ENCODE measurements at regions not wholly inside any gene's neighbourhood (a gene's known extent, or its start where the extent isn't known, plus 50 kb on each side); places are given as distances from the start of the nearest gene placed in this dataset.
"Not testable (repeated sequence)": the region's sequence is repeated elsewhere in the genome, so short reads cannot be mapped to it uniquely, and the experiment has no call there.

DNA sequence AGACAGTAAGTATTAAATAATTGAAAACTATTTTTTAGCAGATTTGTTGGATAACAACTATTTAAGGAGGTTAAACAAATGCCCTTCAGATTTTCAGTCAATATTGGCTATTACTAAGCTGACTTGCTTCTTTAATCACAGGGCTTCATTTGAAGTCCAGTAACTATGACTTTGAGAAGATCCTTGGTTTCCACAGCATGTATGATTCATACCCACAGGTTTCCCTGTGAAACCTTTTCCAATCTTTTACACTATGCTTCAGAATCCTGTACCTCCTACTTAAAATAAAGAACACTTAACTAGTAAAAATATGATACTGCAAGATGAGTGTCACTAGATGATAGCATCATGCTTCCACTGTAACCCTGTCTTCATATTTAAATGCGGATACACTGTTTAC, 211.9 kb downstream of the SPATA31A1 start:
- DNase-seq = not testable (repeated sequence)

GRCh38 chr9:39568900-39569299, 213.4 kb downstream of the SPATA31A1 start:
- not testable (repeated sequence) for DNase-seq

- not testable (repeated sequence) for DNase-seq
These were observed 217.9 kb downstream of the SPATA31A1 start for GRCh38 chr9:39573024-39574022.

DNA sequence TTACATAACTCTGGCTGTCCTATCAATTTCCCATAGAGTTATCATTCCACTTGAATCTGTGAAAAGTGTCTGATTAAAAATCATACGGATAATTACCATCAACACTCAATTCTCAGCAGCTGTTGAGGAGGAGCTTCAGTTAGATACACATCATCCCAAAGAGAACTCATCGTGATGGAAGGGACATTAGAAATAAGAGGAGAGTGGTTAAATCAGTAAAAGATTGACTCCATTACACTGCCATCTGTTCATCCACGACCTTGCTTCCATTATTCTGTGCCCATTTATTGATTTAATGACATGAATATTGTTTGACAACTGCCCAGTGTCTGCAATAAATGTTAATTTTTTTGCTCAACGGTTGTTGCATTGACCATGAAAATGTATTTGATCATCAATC, 223.5 kb downstream of the SPATA31A1 start:
- not testable (repeated sequence) for DNase-seq

- DNase-seq = not testable (repeated sequence)
These were observed 225.8 kb downstream of the SPATA31A1 start for GRCh38 chr9:39581296-39581695.

- not testable (repeated sequence) for DNase-seq
These were observed 227.4 kb downstream of the SPATA31A1 start for GRCh38 chr9:39582677-39583412.

- DNase-seq = not testable (repeated sequence)
These were observed 227.9 kb downstream of the SPATA31A1 start for GRCh38 chr9:39583413-39583747.

DNA sequence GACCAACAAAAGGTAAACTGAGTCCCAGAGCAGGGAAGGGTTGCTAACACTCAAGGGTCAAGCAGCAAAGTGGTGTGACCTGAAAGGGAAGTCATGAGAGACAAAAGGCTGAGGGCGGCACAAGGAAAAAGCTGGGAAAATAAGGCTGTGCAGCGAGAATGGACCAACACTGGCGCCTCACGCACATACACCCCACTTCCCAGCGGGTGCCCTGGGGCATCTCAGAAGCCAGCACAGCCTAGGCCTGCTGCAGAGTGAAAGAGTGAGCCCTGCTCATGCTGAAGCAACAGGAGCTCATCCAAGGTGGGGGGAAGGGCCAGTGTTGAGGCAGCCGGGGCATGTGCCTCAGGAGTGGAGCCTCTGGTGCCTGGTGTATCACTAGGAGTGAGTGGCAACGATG, 229.8 kb downstream of the SPATA31A1 start:
- DNase-seq = not testable (repeated sequence)

DNA sequence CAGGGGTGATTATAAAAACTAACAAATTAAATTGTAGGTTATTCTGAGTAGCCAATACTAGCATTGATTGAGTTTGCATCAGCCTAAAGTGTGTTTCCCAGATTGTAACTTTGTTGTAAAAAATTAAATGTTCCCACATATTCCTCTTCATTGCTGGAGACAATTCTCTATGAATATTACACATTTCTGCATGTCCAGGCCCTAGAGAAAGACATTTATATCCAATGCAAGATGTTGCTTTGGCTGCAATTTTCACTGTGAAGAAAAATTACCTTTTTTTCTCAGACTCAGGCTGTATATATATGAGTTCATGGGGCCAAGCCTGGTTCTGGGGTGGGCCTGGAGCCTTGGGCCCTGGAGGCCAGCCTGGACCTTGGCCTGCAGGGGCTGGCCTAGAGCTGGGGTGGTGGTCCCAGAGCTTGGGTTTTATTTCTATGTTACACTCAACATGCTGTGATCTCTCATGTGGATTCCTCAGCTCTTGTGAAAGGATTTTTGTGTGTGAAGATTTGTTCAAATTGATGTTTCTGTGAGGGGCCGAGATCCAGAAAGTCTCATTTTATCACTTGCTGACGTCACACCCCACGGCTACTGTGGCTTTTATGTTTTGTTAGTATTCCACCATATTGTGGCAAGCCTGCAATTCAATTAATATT, 232.5 kb downstream of the SPATA31A1 start:
- no peak for DNase-seq

GRCh38 chr9:39588500-39589137, 233.2 kb downstream of the SPATA31A1 start:
- DNase-seq = no peak

DNA sequence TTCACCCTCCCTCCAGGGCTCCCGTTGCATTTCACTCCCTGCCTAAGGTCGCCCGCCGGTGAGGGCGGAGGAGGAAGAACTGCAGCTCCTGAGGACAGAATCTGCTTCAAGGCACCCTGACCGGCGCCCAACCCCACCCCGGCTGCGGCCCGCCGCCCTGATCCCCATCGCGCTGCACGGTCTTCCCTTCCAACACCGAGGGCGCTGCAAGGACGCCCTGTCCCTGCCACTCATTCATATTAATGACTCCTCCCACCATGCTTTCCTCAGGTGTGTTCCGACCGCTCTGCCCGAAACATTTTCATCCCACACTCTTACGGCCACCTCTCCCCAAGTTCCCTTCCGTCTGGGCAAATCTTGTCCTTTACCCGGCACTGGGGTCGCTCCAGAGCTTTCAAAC, 248.6 kb downstream of the SPATA31A1 start:
- DNase-seq = not testable (repeated sequence)

DNA sequence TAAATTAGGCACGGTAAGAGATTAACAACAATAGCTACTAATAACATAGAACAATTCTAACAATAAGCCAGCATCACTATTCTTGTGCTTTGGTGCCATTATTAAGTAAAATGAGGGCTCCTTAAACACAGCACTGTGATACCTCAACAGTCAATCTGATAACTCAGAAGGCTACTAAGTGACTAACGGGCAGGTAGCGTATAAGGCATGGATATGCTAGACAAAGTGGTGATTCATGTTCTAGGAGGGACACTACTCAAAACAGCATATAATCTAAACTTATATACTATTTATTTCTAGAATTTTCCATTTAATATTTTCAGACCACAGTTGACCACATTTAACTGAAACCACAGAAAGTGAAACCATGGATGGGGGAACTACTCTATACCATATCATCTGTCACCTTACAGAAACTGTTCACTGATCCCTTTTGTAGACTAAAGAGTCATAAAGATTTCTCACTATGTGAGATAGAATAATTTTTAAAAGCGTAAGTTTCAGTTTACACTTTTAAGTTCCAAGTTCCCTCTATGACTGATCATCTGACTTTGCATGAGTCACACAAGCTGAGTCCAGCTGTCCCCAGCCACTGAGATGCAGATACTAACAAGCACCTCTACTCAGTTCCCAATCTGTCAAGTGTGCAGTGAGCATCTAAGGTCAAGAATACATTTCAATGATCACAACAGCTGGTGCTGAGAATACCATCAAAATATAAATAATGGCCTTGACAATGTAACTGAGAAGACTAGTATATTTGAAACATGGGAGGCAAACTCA, 256.2 kb downstream of the SPATA31A1 start:
- DNase-seq = not testable (repeated sequence)

DNA sequence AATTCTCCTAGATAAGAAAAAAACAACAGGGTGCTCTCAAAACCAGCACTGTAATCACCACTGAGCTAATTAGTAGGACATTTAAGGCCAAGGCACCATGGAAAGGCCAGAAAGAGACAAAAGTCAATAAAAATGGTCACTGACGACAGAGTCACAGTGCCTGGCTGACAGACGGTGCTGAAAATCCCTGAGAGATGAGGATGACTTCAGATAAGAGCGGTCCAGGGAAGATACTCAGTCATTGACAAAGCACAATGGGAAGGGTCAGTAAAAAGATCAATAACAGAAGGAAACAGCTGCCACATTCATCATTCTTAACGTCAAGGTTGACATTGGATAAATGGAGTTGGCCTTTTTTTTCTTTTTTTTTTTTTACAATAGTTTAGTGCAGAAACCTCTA, 261.0 kb downstream of the SPATA31A1 start:
- not testable (repeated sequence) for DNase-seq

DNA sequence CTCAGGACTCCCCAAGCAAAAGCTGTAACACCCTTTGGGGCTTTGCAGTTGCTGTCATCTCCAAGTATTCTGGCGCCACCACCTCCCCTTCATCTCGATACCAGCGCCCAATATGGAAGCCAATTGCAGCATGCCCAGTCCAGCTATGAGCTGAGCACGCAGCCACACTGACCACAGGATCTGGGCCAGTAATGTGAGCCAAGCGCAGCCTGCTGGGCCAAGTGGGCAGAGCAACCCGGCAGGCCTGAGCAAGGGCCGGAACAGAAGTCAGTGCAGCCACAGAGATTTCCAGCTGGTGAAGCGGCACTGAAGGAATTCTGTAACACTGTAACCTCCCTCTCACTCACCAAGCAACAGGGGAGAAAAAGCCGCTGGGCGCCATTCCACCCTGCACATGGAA, 268.6 kb downstream of the SPATA31A1 start:
- DNase-seq = not testable (repeated sequence)

DNA sequence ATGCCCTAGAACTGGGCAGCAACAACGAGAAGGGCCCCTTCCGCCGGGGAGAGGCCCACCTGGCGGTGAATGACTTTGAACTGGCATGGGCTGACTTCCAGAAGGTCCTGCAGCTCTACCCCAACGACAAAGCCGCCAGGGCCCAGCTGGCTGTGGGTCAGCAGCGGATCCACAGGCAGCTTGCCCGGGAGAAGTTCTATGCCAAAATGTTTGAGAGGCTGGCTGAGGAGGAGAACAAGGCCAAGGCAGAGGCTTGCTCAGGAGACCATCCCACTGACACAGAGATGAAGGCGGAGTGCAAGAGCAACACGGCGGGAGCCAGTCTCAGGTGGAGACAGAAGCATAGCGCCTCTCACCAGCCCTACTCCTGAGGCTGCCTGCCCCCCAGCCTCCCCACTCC, 276.6 kb downstream of the SPATA31A1 start:
- not testable (repeated sequence) for DNase-seq

- not testable (repeated sequence) for DNase-seq
These were observed 293.6 kb downstream of the SPATA31A1 start for GRCh38 chr9:39649029-39649428.

GRCh38 chr9:39656960-39657603, 301.6 kb downstream of the SPATA31A1 start:
- DNase-seq = not testable (repeated sequence)

- DNase-seq = not testable (repeated sequence)
These were observed 307.6 kb downstream of the SPATA31A1 start for GRCh38 chr9:39663020-39663419.

GRCh38 chr9:39663713-39664112, 308.2 kb downstream of the SPATA31A1 start:
- DNase-seq = not testable (repeated sequence)

GRCh38 chr9:39665020-39665419, 309.6 kb downstream of the SPATA31A1 start:
- not testable (repeated sequence) for DNase-seq
